ENCODE measurements at regions not wholly inside any gene's neighbourhood (a gene's known extent, or its start where the extent isn't known, plus 50 kb on each side); places are given as distances from the start of the nearest gene placed in this dataset.
"Not testable (repeated sequence)": the region's sequence is repeated elsewhere in the genome, so short reads cannot be mapped to it uniquely, and the experiment has no call there.

GRCh38 chr10:11667756-11668155 lies 56.3 kb upstream of the USP6NL start:
- H3K4me3 ChIP-seq (ENCODE audit: low read depth, low read length) = no peak overlapping the region
- DNase-seq (ENCODE audit: low read depth, low spot score) = no peak
- in situ Hi-C loops (cut with HindIII; ENCODE audit: low sequenced_read_pairs) = no loop called here
- no peak for TF ChIP-seq CTCF (IDR thresholded peaks at IDR 0.05; ENCODE audit: low read depth, low read length)

DNA sequence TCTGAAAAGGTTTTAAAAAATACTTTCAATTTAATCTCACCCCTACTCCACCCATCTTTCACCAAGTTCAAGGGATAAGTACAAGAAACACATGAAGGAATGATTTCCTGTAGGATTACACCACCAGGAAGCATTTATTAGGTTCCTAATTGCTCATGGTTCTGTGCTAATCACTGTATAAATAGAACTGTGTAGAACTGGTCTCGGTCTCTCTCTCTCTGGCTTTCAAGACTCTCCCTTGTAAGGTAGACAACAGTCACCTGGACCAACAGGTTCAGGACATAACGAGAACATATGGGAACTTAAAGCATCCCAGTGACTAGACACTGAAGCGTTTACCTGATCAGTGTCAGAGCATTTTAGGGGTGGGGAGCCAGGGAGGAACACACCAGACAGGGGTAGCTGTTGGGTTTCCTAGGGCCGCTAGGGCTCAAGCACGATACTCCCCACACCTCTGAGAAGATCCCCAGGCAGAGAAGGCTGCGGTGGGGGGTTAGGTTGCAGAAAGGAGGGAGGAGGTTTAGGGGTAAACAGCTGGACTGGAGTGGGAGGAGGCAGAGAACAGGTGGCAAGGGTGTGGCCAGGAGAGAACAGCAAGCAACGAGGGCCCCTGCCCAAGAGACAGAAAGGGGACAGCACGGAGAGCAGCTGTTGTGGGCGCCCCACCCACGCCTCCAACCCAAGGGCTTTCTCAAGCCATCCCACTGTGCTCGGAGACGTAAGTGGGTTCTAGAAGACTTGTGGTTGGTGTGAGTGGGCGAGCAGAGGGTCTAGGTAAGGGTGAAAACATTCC lies 52.5 kb upstream of the USP6NL start:
- no peak overlapping the region for H3K4me3 ChIP-seq (ENCODE audit: low read depth, low read length)
- in situ Hi-C loops (cut with HindIII; ENCODE audit: low sequenced_read_pairs) = no loop called here
- DNase-seq (ENCODE audit: low read depth, low spot score) = no peak
- TF ChIP-seq CTCF (IDR thresholded peaks at IDR 0.05; ENCODE audit: low read depth, low read length) = no peak

DNA sequence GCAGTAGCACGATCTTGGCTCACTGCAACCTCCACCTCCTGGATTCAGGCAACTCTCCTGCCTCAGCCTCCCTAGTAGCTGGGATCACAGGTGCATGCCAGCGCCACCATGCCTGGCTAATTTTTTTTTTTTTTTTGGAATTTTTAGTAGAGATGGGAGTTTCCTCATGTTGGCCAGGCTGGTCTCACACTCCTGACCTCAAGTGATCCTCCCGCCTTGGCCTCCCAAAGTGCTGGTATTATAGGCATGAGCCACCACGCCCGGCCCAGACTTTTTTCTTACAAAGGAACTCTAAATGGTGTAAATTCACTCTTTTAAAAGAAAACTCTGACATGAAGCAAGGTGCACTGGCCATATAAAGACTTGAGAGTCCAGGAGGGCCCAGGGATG lies 51.7 kb upstream of the USP6NL start:
- in situ Hi-C loops (cut with HindIII; ENCODE audit: low sequenced_read_pairs); DNase-seq (ENCODE audit: low read depth, low spot score); H3K4me3 ChIP-seq (ENCODE audit: low read depth, low read length): not testable (repeated sequence)

DNA sequence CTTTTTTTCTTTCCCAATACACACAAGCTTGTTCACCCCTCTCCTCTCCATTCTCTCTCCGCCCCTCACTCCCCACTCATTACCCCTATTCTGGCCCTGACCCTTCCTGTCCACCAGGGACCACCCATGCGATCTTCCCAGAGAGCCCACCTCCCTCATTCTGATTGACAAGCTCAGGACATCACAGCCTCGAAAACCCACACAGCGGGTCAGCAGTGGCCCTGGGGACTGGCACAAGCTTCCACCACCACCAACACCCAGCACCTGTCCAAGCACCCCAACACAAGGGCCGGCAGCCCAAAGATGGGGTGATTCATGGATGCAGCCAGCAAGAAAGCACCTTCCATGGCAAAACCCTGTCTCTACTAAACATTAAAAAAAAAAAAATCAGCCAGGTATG lies 50.0 kb upstream of the USP6NL start:
- TF ChIP-seq CTCF (IDR thresholded peaks at IDR 0.05; ENCODE audit: low read depth, low read length) = no peak
- no peak for DNase-seq (ENCODE audit: low read depth, low spot score)
- in situ Hi-C loops (cut with HindIII; ENCODE audit: low sequenced_read_pairs) = no loop called here
- H3K4me3 ChIP-seq (ENCODE audit: low read depth, low read length) = no peak overlapping the region

Data from astrocyte of the spinal cord (primary cell).